ENCODE measurements at regions not wholly inside any gene's neighbourhood (a gene's known extent, or its start where the extent isn't known, plus 50 kb on each side); places are given as distances from the start of the nearest gene placed in this dataset.

DNA sequence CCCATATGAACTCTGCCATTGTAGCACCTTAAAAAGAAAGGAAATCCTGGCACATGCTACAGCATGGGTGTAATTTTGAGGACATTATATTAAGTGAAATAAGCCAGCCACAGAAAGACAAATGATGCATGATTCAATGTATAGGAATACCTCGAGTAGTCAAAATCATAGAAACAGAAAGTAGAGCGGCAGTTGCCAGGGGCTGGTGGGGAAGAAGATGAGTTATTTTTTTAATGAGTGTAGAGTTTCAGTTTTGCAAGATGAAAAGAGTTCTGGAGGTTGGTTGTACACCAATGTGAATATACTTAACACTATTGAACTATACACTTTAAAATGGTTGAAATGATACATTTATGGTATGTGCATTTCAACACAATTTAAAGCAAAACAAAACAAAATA is 133.0 kb downstream of the ZDHHC21 start:
- CTCF ChIA-PET = no interaction called here
- no peak overlapping the region for H3K27ac ChIP-seq
- no peak for TF ChIP-seq CTCF (conservative IDR thresholded peaks at IDR 0.05; ENCODE audit: low read depth)
- POLR2A ChIA-PET (ENCODE audit: low non-redundant PET) = no interaction called here
- DNase-seq (ENCODE audit: low spot score) = no peak

GRCh38 chr9:14554886-14555285 is 138.3 kb downstream of the ZDHHC21 start:
- no peak overlapping the region for H3K27ac ChIP-seq
- DNase-seq (ENCODE audit: low spot score) = no peak
- ChIA-PET POLR2A (ENCODE audit: low non-redundant PET) (no interaction called here), CTCF (no interaction called here)
- TF ChIP-seq CTCF (conservative IDR thresholded peaks at IDR 0.05; ENCODE audit: low read depth) = no peak

DNA sequence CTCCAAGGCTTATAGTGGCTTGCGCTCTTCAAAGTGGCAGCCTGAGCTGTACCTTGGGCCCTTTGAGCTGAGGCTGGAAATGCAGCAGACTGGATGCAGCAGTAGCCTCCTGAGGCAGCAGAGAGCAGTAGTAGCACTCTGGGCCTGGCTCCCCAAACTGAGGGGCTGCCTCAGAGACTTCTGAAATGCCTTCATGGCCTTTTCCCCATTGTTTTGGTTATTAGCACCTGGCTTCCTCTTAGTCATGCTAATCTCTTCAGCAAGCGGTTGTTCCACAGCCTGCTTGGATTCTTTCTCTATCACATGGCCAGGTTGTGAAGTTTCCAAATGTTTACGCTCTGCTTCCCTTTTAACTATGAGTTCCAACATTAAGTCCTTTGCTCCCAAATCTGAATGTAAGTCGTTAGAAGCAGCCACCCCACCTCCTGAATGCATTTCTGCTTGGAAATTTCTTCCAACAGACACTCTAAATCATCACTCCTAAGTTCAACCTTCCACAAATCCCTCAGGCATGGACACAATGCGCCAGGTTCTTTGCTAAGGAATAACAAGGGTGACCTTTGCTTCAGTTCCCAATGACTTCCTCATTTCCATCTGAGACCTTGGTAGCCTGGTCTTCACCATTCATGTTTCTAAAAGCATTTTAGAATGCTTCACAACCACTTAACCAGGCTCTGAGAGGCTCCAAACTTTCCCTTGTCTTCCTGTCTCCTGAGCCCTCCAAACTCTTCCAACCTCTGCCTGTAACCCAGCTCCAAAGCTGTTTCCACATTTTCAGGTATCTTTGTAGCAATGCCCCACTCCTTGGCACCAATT is 145.8 kb downstream of the ZDHHC21 start:
- CTCF ChIA-PET = interaction anchor here (0.7 kb wide), 1 partner anchor 26 kb away, joined by 3 read pairs; no protein-coding TSS in a partner anchor
- H3K27ac ChIP-seq = no peak overlapping the region

GRCh38 chr9:14546693-14547092 is 146.5 kb downstream of the ZDHHC21 start:
- no peak for TF ChIP-seq CTCF (conservative IDR thresholded peaks at IDR 0.05; ENCODE audit: low read depth)
- DNase-seq (ENCODE audit: low spot score) = no peak
- CTCF ChIA-PET = no interaction called here
- no peak overlapping the region for H3K27ac ChIP-seq
- POLR2A ChIA-PET (ENCODE audit: low non-redundant PET) = no interaction called here

More for the DNA sequence above, 145.8 kb downstream of the ZDHHC21 start:
- no peak for TF ChIP-seq CTCF (conservative IDR thresholded peaks at IDR 0.05; ENCODE audit: low read depth)
- no peak for DNase-seq (ENCODE audit: low spot score)
- POLR2A ChIA-PET (ENCODE audit: low non-redundant PET) = no interaction called here

- ChIA-PET POLR2A (ENCODE audit: low non-redundant PET) (no interaction called here), CTCF (no interaction called here)
- TF ChIP-seq CTCF (conservative IDR thresholded peaks at IDR 0.05; ENCODE audit: low read depth) = no peak
- no peak overlapping the region for H3K27ac ChIP-seq
- no peak for DNase-seq (ENCODE audit: low spot score)
Measured at GRCh38 chr9:14542071-14542470, 151.2 kb downstream of the ZDHHC21 start.

GRCh38 chr9:14538526-14538925 is 154.7 kb downstream of the ZDHHC21 start:
- ChIA-PET POLR2A (ENCODE audit: low non-redundant PET) (no interaction called here), CTCF (no interaction called here)
- TF ChIP-seq CTCF (conservative IDR thresholded peaks at IDR 0.05; ENCODE audit: low read depth) = no peak
- no peak overlapping the region for H3K27ac ChIP-seq
- DNase-seq (ENCODE audit: low spot score) = no peak
